GM18526 (cell line): ENCODE measurements at regions not wholly inside any gene's neighbourhood (a gene's known extent, or its start where the extent isn't known, plus 50 kb on each side); places are given as distances from the start of the nearest gene placed in this dataset.

ENCODE experiments used
- POLR2A ChIP-seq: IDR thresholded peaks from 3 replicates; pipeline ENCODE4 v1.6.1; 2011; ENCODE audit not compliant: insufficient read length; ENCODE audit errors: extremely low read depth

GRCh38 chrX:3940000-3940610 is 226.7 kb upstream of the PRKX start:
- no peak for TF ChIP-seq POLR2A

- TF ChIP-seq POLR2A: no peak
Observed at GRCh38 chrX:3938587-3938986, 225.1 kb upstream of the PRKX start.

GRCh38 chrX:3820167-3820566 is 106.7 kb upstream of the PRKX start:
- no peak for TF ChIP-seq POLR2A

GRCh38 chrX:3815896-3816664 is 102.6 kb upstream of the PRKX start:
- peak; percentile 37 for TF ChIP-seq POLR2A

- no peak for TF ChIP-seq POLR2A
Observed at GRCh38 chrX:3811331-3812311, 98.2 kb upstream of the PRKX start.

GRCh38 chrX:3807906-3808305 is 94.5 kb upstream of the PRKX start:
- TF ChIP-seq POLR2A: no peak

GRCh38 chrX:3806630-3807029 is 93.2 kb upstream of the PRKX start:
- TF ChIP-seq POLR2A: no peak

GRCh38 chrX:3803713-3804112 is 90.3 kb upstream of the PRKX start:
- no peak for TF ChIP-seq POLR2A

- no peak for TF ChIP-seq POLR2A
Observed at GRCh38 chrX:3803305-3803704, 89.9 kb upstream of the PRKX start.

- no peak for TF ChIP-seq POLR2A
Observed at GRCh38 chrX:3791449-3791848, 78.0 kb upstream of the PRKX start.

- TF ChIP-seq POLR2A: no peak
Observed at GRCh38 chrX:3788494-3789233, 75.2 kb upstream of the PRKX start.

- no peak for TF ChIP-seq POLR2A
Observed at GRCh38 chrX:3787856-3788255, 74.4 kb upstream of the PRKX start.

- no peak for TF ChIP-seq POLR2A
Observed at GRCh38 chrX:3780564-3780963, 67.1 kb upstream of the PRKX start.

- no peak for TF ChIP-seq POLR2A
Observed at GRCh38 chrX:3779546-3779945, 66.1 kb upstream of the PRKX start.

- TF ChIP-seq POLR2A: no peak
Observed at GRCh38 chrX:3777416-3777815, 64.0 kb upstream of the PRKX start.
